ENCODE measurements at regions not wholly inside any gene's neighbourhood (a gene's known extent, or its start where the extent isn't known, plus 50 kb on each side); places are given as distances from the start of the nearest gene placed in this dataset.

GRCh38 chr16:58866935-58867334, 132.8 kb upstream of the GOT2 start:
- intact Hi-C loops (cut with micrococcal nuclease; ENCODE audit: unreplicated experiment), result no loop called here
- H3K36me3 ChIP-seq (ENCODE audit: control insufficient read depth in 2 of 2, insufficient read depth in 2 of 2, low read length in 1 of 2), result no peaks in the 10 kb centered on the region
- H3K9ac ChIP-seq (ENCODE audit: control insufficient read depth, insufficient read depth, low read length), result no peak overlapping the region
- FAIRE-seq (no peak), DNase-seq (ENCODE audit: low read depth, low spot score) (no peak), ATAC-seq (no peak)
- ChIA-PET SMC1A (ENCODE audit: uncharacterized antibody, unreplicated experiment) (interaction anchor here (0.8 kb wide), 1 partner anchor 15 kb away, joined by 3 read pairs; no protein-coding TSS in a partner anchor), POLR2A (no interaction called here), RAD21 (ENCODE audit: unreplicated experiment) (no interaction called here), CTCF (interaction anchor here (0.6 to 1.4 kb wide), 2 partner anchors 23 to 359 kb away, joined by 3 to 4 read pairs; no protein-coding TSS in a partner anchor)
- no peak overlapping the region for H3K4me3 ChIP-seq
- no peaks in the 10 kb centered on the region for H4K20me1 ChIP-seq (ENCODE audit: control insufficient read depth, insufficient read depth)
- WGBS (ENCODE audit: insufficient coverage, insufficient replicate concordance, low lambda C conversion rate, missing lambda C conversion rate), result 40% methylated on average over 3 of the region's 3 CpGs
- in situ Hi-C loops (cut with MboI), result no loop called here
- no peaks in the 10 kb centered on the region for H3K27me3 ChIP-seq (replicated peaks in 1 of 2; ENCODE audit: control insufficient read depth in 2 of 2, insufficient read depth in 2 of 2, low read length in 1 of 2)
- H3K79me2 ChIP-seq (ENCODE audit: control insufficient read depth, insufficient read depth, low read length), result no peaks in the 10 kb centered on the region
- TF ChIP-seq CBX5 (IDR thresholded peaks at IDR 0.05; ENCODE audit: low read depth) (no peak), EP300 (IDR thresholded peaks at IDR 0.05; ENCODE audit: borderline replicate concordance in 1 of 2, control insufficient read depth in 1 of 2, low read depth in 2 of 2, low read length in 2 of 2) (no peak)
- H2AFZ ChIP-seq (ENCODE audit: control insufficient read depth, low read depth, low read length), result no peak overlapping the region
- no peaks in the 10 kb centered on the region for H3K4me1 ChIP-seq (ENCODE audit: control insufficient read depth, insufficient read depth, low read length)
- BruUV-seq (replicated peaks), result no TSS peak
- no peak overlapping the region for H3K27ac ChIP-seq (ENCODE audit: control insufficient read depth, insufficient read depth)
- H3K4me2 ChIP-seq (ENCODE audit: control insufficient read depth, insufficient read depth), result no peak overlapping the region
- H3K9me3 ChIP-seq (replicated peaks; ENCODE audit: control insufficient read depth, insufficient read depth, low read length), result no peaks in the 10 kb centered on the region

GRCh38 chr16:58863761-58864160, 129.6 kb upstream of the GOT2 start:
- Histone ChIP-seq H3K4me3 (no peak overlapping the region), H3K4me2 (ENCODE audit: control insufficient read depth, insufficient read depth) (no peak overlapping the region), H3K27me3 (replicated peaks in 1 of 2; ENCODE audit: control insufficient read depth in 2 of 2, insufficient read depth in 2 of 2, low read length in 1 of 2) (no peaks in the 10 kb centered on the region), H4K20me1 (ENCODE audit: control insufficient read depth, insufficient read depth) (no peaks in the 10 kb centered on the region), H3K4me1 (ENCODE audit: control insufficient read depth, insufficient read depth, low read length) (no peaks in the 10 kb centered on the region), H3K9me3 (replicated peaks; ENCODE audit: control insufficient read depth, insufficient read depth, low read length) (no peaks in the 10 kb centered on the region), H3K79me2 (ENCODE audit: control insufficient read depth, insufficient read depth, low read length) (no peaks in the 10 kb centered on the region), H3K36me3 (ENCODE audit: control insufficient read depth in 2 of 2, insufficient read depth in 2 of 2, low read length in 1 of 2) (no peaks in the 10 kb centered on the region), H2AFZ (ENCODE audit: control insufficient read depth, low read depth, low read length) (no peak overlapping the region), H3K27ac (ENCODE audit: control insufficient read depth, insufficient read depth) (no peak overlapping the region), H3K9ac (ENCODE audit: control insufficient read depth, insufficient read depth, low read length) (no peak overlapping the region)
- 0% methylated on average over 1 of the region's 1 CpG for WGBS (ENCODE audit: insufficient coverage, insufficient replicate concordance, low lambda C conversion rate, missing lambda C conversion rate)
- no peak for DNase-seq (ENCODE audit: low read depth, low spot score)
- no peak for FAIRE-seq
- ChIA-PET RAD21 (ENCODE audit: unreplicated experiment) (interaction anchor here (0.8 to 2.0 kb wide), 4 partner anchors 9 to 34 kb away, joined by 3 to 13 read pairs (median 8); no protein-coding TSS in a partner anchor), POLR2A (interaction anchor here (0.8 kb wide), 1 partner anchor 253 kb away, joined by 3 read pairs; no protein-coding TSS in a partner anchor), SMC1A (ENCODE audit: uncharacterized antibody, unreplicated experiment) (interaction anchor here (1.0 to 5.0 kb wide), 6 partner anchors 8 to 39 kb away, joined by 3 to 26 read pairs (median 4); no protein-coding TSS in a partner anchor), CTCF (interaction anchor here (0.7 kb wide), 1 partner anchor 10 kb away, joined by 3 read pairs; no protein-coding TSS in a partner anchor)
- BruUV-seq (replicated peaks), result no TSS peak
- no peak for TF ChIP-seq CTCF (IDR thresholded peaks at IDR 0.05 in 2 of 3, conservative IDR thresholded peaks at IDR 0.05 in 1 of 3; ENCODE audit: control insufficient read depth in 2 of 3, extremely low read depth in 1 of 3, insufficient read depth in 1 of 3, low read depth in 3 of 3, low read length in 3 of 3)
- no peak for TF ChIP-seq MYB (IDR thresholded peaks at IDR 0.05; ENCODE audit: borderline replicate concordance, low read depth, low read length)
- TF ChIP-seq SIN3A (IDR thresholded peaks at IDR 0.05; ENCODE audit: low read depth, low read length), result no peak
- TF ChIP-seq TCF7 (IDR thresholded peaks at IDR 0.05; ENCODE audit: borderline replicate concordance), result no peak
- no peak for TF ChIP-seq NFXL1 (IDR thresholded peaks at IDR 0.05; ENCODE audit: borderline replicate concordance)
- no peak for ATAC-seq
- in situ Hi-C loops (cut with MboI), result no loop called here
- intact Hi-C loops (cut with micrococcal nuclease; ENCODE audit: unreplicated experiment), result no loop called here
